NCI-H748 treated with DMSO at 0.1 percent for 48 hours (cell line): ENCODE measurements at regions not wholly inside any gene's neighbourhood (a gene's known extent, or its start where the extent isn't known, plus 50 kb on each side); places are given as distances from the start of the nearest gene placed in this dataset.
"Not testable (repeated sequence)": the region's sequence is repeated elsewhere in the genome, so short reads cannot be mapped to it uniquely, and the experiment has no call there.

Source experiments
- DNase-seq: peaks from one replicate; lab custom pipeline; 2025; lab: John Stamatoyannopoulos, UW

- DNase-seq = peak; percentile 98
These were observed 186.6 kb upstream of the OTX2 start for GRCh38 chr14:56996721-56997399.

- no peak for DNase-seq
These were observed 184.7 kb upstream of the OTX2 start for GRCh38 chr14:56995010-56995409.

GRCh38 chr14:56992332-56992820, 182.1 kb upstream of the OTX2 start:
- DNase-seq = no peak

GRCh38 chr14:56990991-56991627, 180.8 kb upstream of the OTX2 start:
- not testable (repeated sequence) for DNase-seq

GRCh38 chr14:56989359-56989758, 179.1 kb upstream of the OTX2 start:
- DNase-seq = no peak

GRCh38 chr14:56979936-56980335, 169.7 kb upstream of the OTX2 start:
- DNase-seq = no peak

- DNase-seq = no peak
These were observed 165.9 kb upstream of the OTX2 start for GRCh38 chr14:56976211-56976610.

GRCh38 chr14:56975521-56975920, 165.2 kb upstream of the OTX2 start:
- no peak for DNase-seq

- DNase-seq = no peak
These were observed 162.7 kb upstream of the OTX2 start for GRCh38 chr14:56972948-56973347.

GRCh38 chr14:56964895-56965294, 154.6 kb upstream of the OTX2 start:
- no peak for DNase-seq

- no peak for DNase-seq
These were observed 153.1 kb upstream of the OTX2 start for GRCh38 chr14:56963381-56963780.

GRCh38 chr14:56962444-56963080, 152.3 kb upstream of the OTX2 start:
- DNase-seq = no peak

- no peak for DNase-seq
These were observed 149.6 kb upstream of the OTX2 start for GRCh38 chr14:56959869-56960268.

GRCh38 chr14:56959121-56959520, 148.8 kb upstream of the OTX2 start:
- DNase-seq = no peak

GRCh38 chr14:56956182-56956581, 145.9 kb upstream of the OTX2 start:
- DNase-seq = no peak

GRCh38 chr14:56955745-56956144, 145.5 kb upstream of the OTX2 start:
- DNase-seq = no peak

- peak; percentile 39 for DNase-seq
These were observed 143.6 kb upstream of the OTX2 start for GRCh38 chr14:56953884-56954283.

- no peak for DNase-seq
These were observed 142.6 kb upstream of the OTX2 start for GRCh38 chr14:56952766-56953473.

- DNase-seq = no peak
These were observed 139.5 kb upstream of the OTX2 start for GRCh38 chr14:56949828-56950227.

GRCh38 chr14:56945291-56945690, 135.0 kb upstream of the OTX2 start:
- no peak for DNase-seq

- DNase-seq = no peak
These were observed 134.1 kb upstream of the OTX2 start for GRCh38 chr14:56944397-56944796.

- DNase-seq = peak; percentile 42
These were observed 123.2 kb upstream of the OTX2 start for GRCh38 chr14:56933446-56933845.
